Vagina (tissue), 2 donors: ENCODE measurements at regions not wholly inside any gene's neighbourhood (a gene's known extent, or its start where the extent isn't known, plus 50 kb on each side); places are given as distances from the start of the nearest gene placed in this dataset.

Source experiments
- POLR2A ChIP-seq, 2 donors: fragments of 450-650 bp; IDR thresholded peaks; one replicate each; pipeline ENCODE4 v1.6.1; 2017; ENCODE audit warnings: antibody characterized with exemption in 2 of 2, mild to moderate bottlenecking in 2 of 2, moderate library complexity in 2 of 2
- POLR2AphosphoS5 ChIP-seq, 2 donors: sonication (generic); formaldehyde crosslinking; IDR thresholded peaks; one replicate each; pipeline ENCODE4 v1.9.0; 2017; ENCODE audit warnings: antibody characterized with exemption in 2 of 2, mild to moderate bottlenecking in 2 of 2, low read depth in 1 of 2; ENCODE audit not compliant: insufficient read depth in 1 of 2
- TF ChIP-seq, protein P1 (sequence below), 3 experiments: fragments of 450-650 bp in 2 of 3; fragments of 200-600 bp in 1 of 3; sonication (generic) in 1 of 3; IDR thresholded peaks; one replicate each; pipeline ENCODE4 v1.5.1; 2017 to 2019; ENCODE audit warnings: antibody characterized with exemption in 3 of 3, mild to moderate bottlenecking in 2 of 3, moderate library complexity in 2 of 3

DNA sequence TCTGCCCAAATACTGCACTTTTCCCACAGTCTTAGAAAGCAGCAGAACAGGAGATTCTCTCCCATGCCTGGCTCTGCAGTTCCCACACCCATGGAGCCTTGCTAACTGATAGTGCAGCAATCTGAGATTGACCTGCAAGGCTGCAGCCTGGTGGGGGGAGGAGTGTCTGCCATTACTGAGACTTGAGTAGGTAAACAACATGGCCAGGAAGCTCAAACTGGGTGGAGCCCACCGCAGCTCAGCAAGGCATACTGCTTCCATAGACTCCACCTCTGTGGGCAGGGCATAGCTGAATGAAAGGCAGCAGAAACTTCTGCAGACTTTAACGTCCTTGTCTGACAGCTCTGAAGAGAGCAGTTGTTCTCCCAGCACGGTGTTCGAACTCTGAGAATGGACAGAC lies 358.5 kb upstream of the PCDH9 start:
- TF ChIP-seq POLR2A (IDR thresholded peaks at IDR 0.05) (no peak), POLR2AphosphoS5 (IDR thresholded peaks at IDR 0.05; ENCODE audit: insufficient read depth in 1 of 2, low read depth in 1 of 2) (no peak)
- TF ChIP-seq, protein P1, sequence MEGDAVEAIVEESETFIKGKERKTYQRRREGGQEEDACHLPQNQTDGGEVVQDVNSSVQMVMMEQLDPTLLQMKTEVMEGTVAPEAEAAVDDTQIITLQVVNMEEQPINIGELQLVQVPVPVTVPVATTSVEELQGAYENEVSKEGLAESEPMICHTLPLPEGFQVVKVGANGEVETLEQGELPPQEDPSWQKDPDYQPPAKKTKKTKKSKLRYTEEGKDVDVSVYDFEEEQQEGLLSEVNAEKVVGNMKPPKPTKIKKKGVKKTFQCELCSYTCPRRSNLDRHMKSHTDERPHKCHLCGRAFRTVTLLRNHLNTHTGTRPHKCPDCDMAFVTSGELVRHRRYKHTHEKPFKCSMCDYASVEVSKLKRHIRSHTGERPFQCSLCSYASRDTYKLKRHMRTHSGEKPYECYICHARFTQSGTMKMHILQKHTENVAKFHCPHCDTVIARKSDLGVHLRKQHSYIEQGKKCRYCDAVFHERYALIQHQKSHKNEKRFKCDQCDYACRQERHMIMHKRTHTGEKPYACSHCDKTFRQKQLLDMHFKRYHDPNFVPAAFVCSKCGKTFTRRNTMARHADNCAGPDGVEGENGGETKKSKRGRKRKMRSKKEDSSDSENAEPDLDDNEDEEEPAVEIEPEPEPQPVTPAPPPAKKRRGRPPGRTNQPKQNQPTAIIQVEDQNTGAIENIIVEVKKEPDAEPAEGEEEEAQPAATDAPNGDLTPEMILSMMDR (IDR thresholded peaks at IDR 0.05): no peak
